ENCODE measurements at regions not wholly inside any gene's neighbourhood (a gene's known extent, or its start where the extent isn't known, plus 50 kb on each side); places are given as distances from the start of the nearest gene placed in this dataset.

- TF ChIP-seq CTCF (IDR thresholded peaks at IDR 0.05; ENCODE audit: low read depth, low read length) (no peak), MYC (IDR thresholded peaks at IDR 0.05; ENCODE audit: low read depth, low read length) (no peak), POLR2A (IDR thresholded peaks at IDR 0.05; ENCODE audit: extremely low read depth, insufficient read length) (no peak), MAX (IDR thresholded peaks at IDR 0.05; ENCODE audit: low read depth, low read length) (no peak)
Measured at GRCh38 chr2:153232464-153232863, 246.1 kb downstream of the RPRM start.

Data from NB4 (cell line).